CD14-positive monocyte (primary cell): ENCODE measurements at regions not wholly inside any gene's neighbourhood (a gene's known extent, or its start where the extent isn't known, plus 50 kb on each side); places are given as distances from the start of the nearest gene placed in this dataset.

ENCODE experiments used
- DNase-seq, 3 donors: peaks; one replicate each; pipeline ENCODE4 v3.0.0-alpha.2; 2011 to 2022
- H2AFZ ChIP-seq: 2 replicates; pipeline ENCODE4 v1.6.0; 2012; ENCODE audit warnings: mild to moderate bottlenecking, low read depth, low read length, inconsistent platforms; ENCODE audit not compliant: insufficient read depth, poor library complexity, severe bottlenecking
- H3K27ac ChIP-seq, 2 donors: 1 replicate in 1 of 2; 2 replicates in 1 of 2; pipeline ENCODE4 v1.5.1; 2012 to 2013; ENCODE audit warnings: low read length in 2 of 2, control low read depth in 1 of 2, inconsistent platforms in 1 of 2, low read depth in 1 of 2, mild to moderate bottlenecking in 1 of 2
- H3K27me3 ChIP-seq, 2 donors: one replicate each; pipeline versions ENCODE4 v1.6.0 to v1.6.1; 2011 to 2013; ENCODE audit warnings: low read length in 2 of 2; ENCODE audit not compliant: control insufficient read depth in 2 of 2, insufficient read depth in 2 of 2
- H3K36me3 ChIP-seq, 2 donors: replicated peaks in 1 of 2; 1 replicate in 1 of 2; 2 replicates in 1 of 2; pipeline versions ENCODE4 v1.5.1 to v1.6.1; 2012 to 2013; ENCODE audit warnings: low read length in 2 of 2, control low read depth in 1 of 2, inconsistent platforms in 1 of 2, mild to moderate bottlenecking in 1 of 2; ENCODE audit not compliant: insufficient read depth in 2 of 2, control insufficient read depth in 1 of 2
- H3K4me1 ChIP-seq, 2 donors: 1 replicate in 1 of 2; 2 replicates in 1 of 2; pipeline versions ENCODE4 v1.5.1 to v1.6.1; 2012 to 2013; ENCODE audit warnings: low read length in 2 of 2, control low read depth in 1 of 2, inconsistent platforms in 1 of 2, mild to moderate bottlenecking in 1 of 2, moderate library complexity in 1 of 2; ENCODE audit not compliant: insufficient read depth in 2 of 2, control insufficient read depth in 1 of 2
- H3K4me2 ChIP-seq: replicated peaks from 2 replicates; pipeline ENCODE3; 2012; ENCODE audit warnings: low read length, moderate library complexity, mild to moderate bottlenecking; ENCODE audit not compliant: poor library complexity, severe bottlenecking; ENCODE audit errors: extremely low read depth
- H3K4me3 ChIP-seq, 3 experiments: fragments of 200-600 bp in 1 of 3; sonication (generic) in 1 of 3; replicated peaks in 1 of 3; 1 replicate in 2 of 3; 2 replicates in 1 of 3; pipeline ENCODE4 v1.5.1; 2011 to 2013; ENCODE audit warnings: low read length in 3 of 3, mild to moderate bottlenecking in 3 of 3, control low read depth in 2 of 3, low read depth in 2 of 3, inconsistent platforms in 1 of 3, moderate library complexity in 1 of 3
- H3K79me2 ChIP-seq: 2 replicates; pipeline ENCODE4 v1.6.0; 2012; ENCODE audit warnings: mild to moderate bottlenecking, control low read depth, inconsistent platforms, low read length, moderate library complexity; ENCODE audit not compliant: insufficient read depth
- H3K9ac ChIP-seq: 2 replicates; pipeline ENCODE4 v1.6.0; 2017; ENCODE audit warnings: low read length, mild to moderate bottlenecking; ENCODE audit not compliant: insufficient read depth, poor library complexity, severe bottlenecking
- H3K9me3 ChIP-seq, 2 donors: replicated peaks in 1 of 2; 1 replicate in 1 of 2; 2 replicates in 1 of 2; pipeline versions ENCODE4 v1.5.1 to v1.6.1; 2012 to 2013; ENCODE audit warnings: low read length in 2 of 2, control low read depth in 1 of 2; ENCODE audit not compliant: control insufficient read depth in 1 of 2, insufficient read depth in 1 of 2
- H4K20me1 ChIP-seq: 2 replicates; pipeline ENCODE4 v1.6.0; 2012; ENCODE audit warnings: mild to moderate bottlenecking, low read length, control low read depth, moderate library complexity; ENCODE audit not compliant: insufficient read depth
- H3K27ac Mint-ChIP-seq, 7 donors: one replicate each; pipeline ENCODE4 v1.8.0; 2020; ENCODE audit warnings: mild to moderate bottlenecking in 7 of 7, mixed read lengths in 7 of 7, moderate library complexity in 6 of 7, inconsistent platforms in 2 of 7
- H3K27me3 Mint-ChIP-seq, 3 donors: one replicate each; pipeline ENCODE4 v1.8.0; 2021 to 2022; ENCODE audit warnings: low read depth in 3 of 3, mild to moderate bottlenecking in 3 of 3, mixed read lengths in 3 of 3, moderate library complexity in 3 of 3, inconsistent platforms in 1 of 3
- H3K36me3 Mint-ChIP-seq, 2 donors: one replicate each; pipeline ENCODE4 v1.8.0; 2020; ENCODE audit warnings: mixed read lengths in 2 of 2, inconsistent platforms in 1 of 2, mild to moderate bottlenecking in 1 of 2
- H3K4me1 Mint-ChIP-seq: one replicate; pipeline ENCODE4 v1.8.0; 2020; ENCODE audit warnings: mild to moderate bottlenecking, mixed read lengths
- H3K4me3 Mint-ChIP-seq, 2 donors: one replicate each; pipeline ENCODE4 v1.8.0; 2020; ENCODE audit warnings: mild to moderate bottlenecking in 2 of 2, mixed read lengths in 2 of 2, moderate library complexity in 1 of 2
- H3K9me3 Mint-ChIP-seq, 7 donors: one replicate each; pipeline ENCODE4 v1.8.0; 2020 to 2022; ENCODE audit warnings: mixed read lengths in 7 of 7, mild to moderate bottlenecking in 6 of 7, moderate library complexity in 6 of 7, inconsistent platforms in 2 of 7
- CTCF ChIP-seq: fragments of 200-600 bp; IDR thresholded peaks from one replicate; pipeline ENCODE4 v1.8.0; 2022; ENCODE audit warnings: antibody characterized with exemption, mild to moderate bottlenecking
- WGBS: methylation state at CpG from one replicate; pipeline ENCODE4 v1.1.5; 2013; ENCODE audit warnings: missing lambda C conversion rate; ENCODE audit not compliant: insufficient coverage; 5-methylcytosine and 5-hydroxymethylcytosine counted together
- intact Hi-C, 2 donors: fragments of 100-400 bp; cut with micrococcal nuclease; formaldehyde crosslinking; loops; one replicate each; pipeline versions ENCODE4 v1.15.0 to v1.15.1; 2023

- H3K9me3 ChIP-seq: no peaks in the 10 kb centered on the region
- intact Hi-C loops: no loop called here
- H3K9me3 Mint-ChIP-seq: peaks cover 0 to 5% (median 1%) of the 10 kb centered on the region in 7 donors
- no peaks in the 10 kb centered on the region for H3K27me3 ChIP-seq
- no peak overlapping the region for H3K4me2 ChIP-seq
- DNase-seq: peak in 1 of 3 donors; percentile 14
- peaks cover 1 to 3% (median 2%) of the 10 kb centered on the region in 3 donors for H3K27me3 Mint-ChIP-seq
- no peak overlapping the region for H3K4me3 Mint-ChIP-seq
- no CpG with 5 or more reads among the region's 1 CpG for WGBS
- no peaks in the 10 kb centered on the region for H3K36me3 ChIP-seq
- H3K36me3 Mint-ChIP-seq: no peaks in the 10 kb centered on the region
- H3K27ac Mint-ChIP-seq: no peak overlapping the region
- peaks cover 8% of the 10 kb centered on the region for H3K4me1 Mint-ChIP-seq
- no peak overlapping the region for H3K27ac ChIP-seq
- H3K4me3 ChIP-seq: no peak overlapping the region
- H4K20me1 ChIP-seq: no peaks in the 10 kb centered on the region
- no peak overlapping the region for H3K9ac ChIP-seq
- H3K79me2 ChIP-seq: no peaks in the 10 kb centered on the region
- peaks cover 0 to 9% of the 10 kb centered on the region in 2 donors for H3K4me1 ChIP-seq
- no peak for TF ChIP-seq CTCF
- no peak overlapping the region for H2AFZ ChIP-seq
Observed at GRCh38 chr5:126363658-126364057, 59.6 kb upstream of the GRAMD2B start.

- H3K4me1 ChIP-seq: peaks cover 0 to 8% of the 10 kb centered on the region in 2 donors
- WGBS: no CpG with 5 or more reads among the region's 4 CpGs
- intact Hi-C loops: no loop called here
- H3K36me3 ChIP-seq: no peaks in the 10 kb centered on the region
- H3K9me3 ChIP-seq: no peaks in the 10 kb centered on the region
- H3K27ac ChIP-seq: no peak overlapping the region
- no peak overlapping the region for H3K4me3 Mint-ChIP-seq
- H3K79me2 ChIP-seq: no peaks in the 10 kb centered on the region
- H3K9me3 Mint-ChIP-seq: peaks cover 0 to 5% (median 1%) of the 10 kb centered on the region in 7 donors
- H3K4me1 Mint-ChIP-seq: peaks cover 8% of the 10 kb centered on the region
- H3K27ac Mint-ChIP-seq: no peak overlapping the region
- no peak for TF ChIP-seq CTCF
- H3K36me3 Mint-ChIP-seq: no peaks in the 10 kb centered on the region
- H3K9ac ChIP-seq: no peak overlapping the region
- no peaks in the 10 kb centered on the region for H3K27me3 ChIP-seq
- no peak for DNase-seq
- no peak overlapping the region for H3K4me2 ChIP-seq
- H3K27me3 Mint-ChIP-seq: peaks cover 1 to 3% (median 2%) of the 10 kb centered on the region in 3 donors
- no peak overlapping the region for H3K4me3 ChIP-seq
- H4K20me1 ChIP-seq: no peaks in the 10 kb centered on the region
- no peak overlapping the region for H2AFZ ChIP-seq
Observed at GRCh38 chr5:126364206-126364902, 58.9 kb upstream of the GRAMD2B start.
